Hematopoietic multipotent progenitor cell (in vitro differentiated cells): ENCODE measurements at regions not wholly inside any gene's neighbourhood (a gene's known extent, or its start where the extent isn't known, plus 50 kb on each side); places are given as distances from the start of the nearest gene placed in this dataset.
"Not testable (repeated sequence)": the region's sequence is repeated elsewhere in the genome, so short reads cannot be mapped to it uniquely, and the experiment has no call there.

ENCODE experiments used
- DNase-seq, 3 donors: peaks; one replicate each; pipeline ENCODE4 v3.0.0-alpha.2; 2011 to 2015; ENCODE audit warnings: low read depth in 2 of 3, low spot score in 2 of 3

DNA sequence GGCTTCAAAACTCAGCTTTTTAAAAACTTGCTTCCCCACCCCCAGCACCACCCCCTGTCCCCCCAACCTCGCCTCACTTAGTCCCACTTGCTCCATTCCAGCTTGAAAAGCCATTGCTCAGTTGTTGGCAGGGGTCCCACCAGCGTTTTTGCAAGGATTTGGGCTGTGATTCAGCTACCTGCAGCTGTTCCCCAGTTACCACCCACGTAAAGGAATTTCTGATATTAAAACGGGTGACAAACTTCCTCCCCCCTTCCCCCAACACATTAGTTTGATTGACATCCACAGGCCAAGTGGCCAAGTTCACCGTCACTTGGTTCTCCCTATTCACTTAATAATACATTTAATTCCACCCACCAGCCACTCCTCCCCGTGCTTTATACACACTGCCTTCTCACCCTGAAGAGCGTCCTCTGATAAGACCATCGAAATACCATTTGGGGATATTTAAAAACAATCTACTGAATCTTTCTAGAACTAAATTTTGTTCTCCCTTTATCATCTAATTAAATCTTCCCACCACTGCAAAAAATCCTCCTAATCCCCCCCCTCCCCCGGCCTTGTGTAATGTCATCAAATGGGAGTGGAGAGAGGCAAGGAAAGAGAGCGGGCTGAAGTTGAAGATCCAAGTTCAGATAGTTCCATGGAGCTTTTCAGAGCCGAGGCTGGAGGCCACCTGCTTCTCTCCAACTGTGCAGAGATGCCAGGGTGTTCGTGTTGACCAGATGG is 55.1 kb downstream of the SOX9 start:
- no peak for DNase-seq

DNA sequence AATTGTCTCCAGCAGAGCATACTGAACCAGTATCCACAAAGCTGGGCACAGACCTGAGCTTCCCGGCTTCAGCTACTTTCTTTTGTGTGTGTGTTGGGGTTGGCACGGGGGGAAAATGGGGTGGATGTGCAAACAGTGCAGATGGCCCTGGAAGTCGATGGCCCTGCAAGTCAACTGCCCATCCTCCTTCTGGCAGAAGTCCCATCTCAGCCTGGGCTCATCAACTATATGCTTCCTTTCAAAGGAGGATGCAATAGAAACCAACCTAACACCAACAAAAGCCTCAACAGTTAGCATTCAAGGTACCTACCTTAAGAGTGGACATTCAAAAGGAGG is 55.7 kb downstream of the SOX9 start:
- DNase-seq: no peak

DNA sequence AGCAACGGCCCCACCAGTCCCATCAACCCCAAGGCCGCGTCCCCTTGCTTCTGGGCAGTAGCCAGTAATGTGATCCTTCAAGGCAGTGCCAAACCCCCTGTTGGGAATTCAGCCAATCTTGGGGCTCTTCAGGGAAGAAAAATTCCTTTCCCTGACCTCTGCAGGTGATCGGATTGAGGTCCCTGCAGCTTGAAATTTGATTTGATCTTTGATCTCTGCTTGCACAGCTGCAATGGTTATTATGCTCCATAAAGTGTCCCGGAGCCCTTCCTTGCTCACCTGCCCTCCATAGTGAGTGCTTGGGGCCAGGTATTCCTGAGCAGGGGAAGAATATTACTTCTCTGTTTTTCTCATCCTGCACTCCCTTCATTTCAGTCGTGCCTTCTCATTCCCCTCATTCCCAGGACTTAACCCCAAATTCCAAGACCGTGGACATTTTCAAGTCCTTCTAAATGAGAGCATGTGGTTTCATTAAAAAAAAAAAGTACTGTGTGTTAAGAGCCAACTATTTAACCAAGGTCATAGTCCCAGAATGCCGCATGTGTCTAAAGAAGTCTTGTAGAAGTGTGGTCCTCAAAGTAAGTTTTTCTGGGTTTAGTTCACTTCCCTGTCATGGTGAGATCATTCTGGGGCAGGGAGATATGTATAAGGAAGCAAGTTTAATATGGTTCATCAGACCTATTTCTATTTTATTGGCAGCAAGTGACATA is 56.3 kb downstream of the SOX9 start:
- no peak for DNase-seq

DNA sequence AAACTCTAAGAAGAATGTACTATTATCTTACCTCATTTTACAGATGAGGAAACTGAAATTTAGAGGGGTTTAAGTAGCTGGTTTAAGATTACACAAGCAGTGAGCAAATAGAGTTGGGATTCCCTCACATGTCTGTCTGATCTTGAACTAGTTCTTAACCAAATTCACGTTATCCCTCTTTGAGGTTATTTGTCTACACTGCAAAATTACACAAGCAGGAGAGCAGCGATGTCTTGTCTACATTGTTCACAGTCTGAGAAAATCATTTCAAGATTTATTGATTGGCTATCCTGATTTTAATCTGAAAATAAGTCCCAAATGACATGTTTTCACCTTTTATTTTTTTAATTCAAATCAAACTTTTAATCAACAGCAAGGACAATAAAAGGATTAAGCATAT is 56.9 kb downstream of the SOX9 start:
- no peak for DNase-seq

DNA sequence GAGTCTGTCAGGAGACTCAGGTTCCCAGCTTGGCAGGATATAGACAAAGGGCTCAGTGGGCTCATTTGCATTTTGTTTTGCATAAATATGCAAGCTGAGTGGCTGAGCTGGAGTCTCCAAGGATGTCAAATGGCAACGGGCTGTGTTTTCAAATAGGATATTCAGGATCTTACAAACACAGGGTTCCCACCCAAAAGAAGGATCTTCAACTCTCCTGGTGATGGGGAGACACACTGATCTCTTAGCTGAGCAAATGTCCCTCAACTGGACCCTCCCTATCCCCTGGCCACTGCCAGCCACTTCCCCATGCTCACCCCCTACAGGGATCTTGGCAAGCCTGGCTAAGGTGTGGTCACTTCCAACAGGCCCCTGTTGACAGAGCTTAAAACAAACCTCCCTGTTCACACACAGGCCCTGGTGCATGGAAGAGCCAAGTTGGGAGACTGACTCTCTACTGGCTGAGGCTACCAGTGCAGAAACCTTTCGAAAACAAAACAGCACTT is 61.6 kb downstream of the SOX9 start:
- no peak for DNase-seq

DNA sequence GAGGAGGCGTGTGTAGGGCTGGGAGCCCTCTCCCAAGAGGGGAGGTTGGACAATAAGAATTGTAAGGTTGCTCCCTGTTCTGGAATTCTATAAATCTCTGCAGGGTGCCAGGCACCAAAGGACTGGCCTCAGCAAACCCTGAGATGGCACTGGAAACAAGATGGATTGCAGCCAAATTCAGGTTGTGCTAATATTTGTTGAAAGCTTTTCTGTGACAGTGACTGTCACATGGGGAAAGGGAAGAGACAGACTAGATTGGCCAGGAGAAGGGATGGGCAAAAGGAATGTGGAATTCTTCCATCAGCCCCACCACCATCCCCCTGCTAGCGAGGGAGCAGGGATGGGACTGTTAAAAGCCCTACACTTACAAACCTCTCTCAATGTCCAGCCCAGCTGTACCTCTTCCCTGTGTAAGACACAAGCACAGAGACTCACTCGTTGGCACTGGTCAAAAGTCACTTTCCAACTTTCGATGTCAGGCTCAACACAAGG is 62.4 kb downstream of the SOX9 start:
- DNase-seq: no peak

DNA sequence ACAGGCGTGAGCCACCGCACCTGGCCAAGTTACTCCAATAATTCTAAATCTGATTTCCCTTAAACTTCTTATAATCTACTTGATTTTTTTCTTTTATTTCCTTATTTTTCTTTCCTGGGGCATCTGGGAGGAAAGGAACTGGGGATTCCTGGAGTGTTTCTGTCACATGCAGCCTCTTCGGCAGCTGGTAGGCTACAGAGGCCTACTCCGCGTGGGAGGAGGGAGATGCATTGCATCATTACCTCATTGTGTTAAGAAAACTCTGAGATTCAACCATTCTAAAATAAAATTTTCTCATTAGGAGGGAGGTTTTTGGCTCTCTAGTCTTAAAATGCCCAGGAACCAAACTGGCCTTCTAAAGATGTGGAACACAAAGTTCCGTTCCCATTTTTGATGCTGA is 64.0 kb downstream of the SOX9 start:
- no peak for DNase-seq

DNA sequence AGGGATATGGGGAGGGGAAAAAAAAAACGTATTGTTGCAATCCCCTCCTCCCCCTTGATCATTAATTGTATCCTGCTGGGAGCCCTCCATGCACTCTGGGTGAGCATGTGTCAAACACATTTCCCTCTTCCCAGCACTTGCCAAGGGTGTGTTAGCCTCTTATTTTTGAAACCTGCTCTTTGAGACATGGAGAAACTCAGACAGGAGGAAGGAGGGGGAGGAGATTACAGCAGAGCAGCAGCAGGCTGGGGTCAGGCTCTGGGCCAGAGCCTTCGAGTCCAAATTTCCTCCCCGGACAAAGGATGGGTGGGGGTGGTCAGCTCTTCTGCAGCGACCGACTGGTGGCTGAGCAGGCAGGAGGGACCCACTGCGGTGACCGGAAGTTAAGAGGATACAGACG is 64.7 kb downstream of the SOX9 start:
- no peak for DNase-seq

DNA sequence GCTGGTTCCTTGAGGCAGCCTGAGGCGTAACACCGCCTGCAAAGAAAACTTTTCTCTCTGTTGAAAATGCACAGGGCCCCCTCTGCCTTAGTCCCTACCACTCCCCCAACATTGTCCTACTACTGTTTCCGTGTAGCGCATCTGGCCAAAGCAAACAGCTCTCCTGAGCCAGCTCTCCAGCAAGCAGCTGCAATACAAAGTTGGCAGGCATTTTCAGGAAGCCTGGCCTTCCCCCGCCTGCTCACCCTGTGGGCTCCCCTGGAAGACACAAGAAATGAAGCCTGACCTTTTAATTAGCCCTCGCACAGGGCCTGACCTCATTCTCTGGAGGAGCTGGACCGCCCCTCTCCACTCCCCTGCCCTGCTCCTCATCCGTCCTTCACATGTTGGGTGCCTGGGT is 66.7 kb downstream of the SOX9 start:
- no peak for DNase-seq

DNA sequence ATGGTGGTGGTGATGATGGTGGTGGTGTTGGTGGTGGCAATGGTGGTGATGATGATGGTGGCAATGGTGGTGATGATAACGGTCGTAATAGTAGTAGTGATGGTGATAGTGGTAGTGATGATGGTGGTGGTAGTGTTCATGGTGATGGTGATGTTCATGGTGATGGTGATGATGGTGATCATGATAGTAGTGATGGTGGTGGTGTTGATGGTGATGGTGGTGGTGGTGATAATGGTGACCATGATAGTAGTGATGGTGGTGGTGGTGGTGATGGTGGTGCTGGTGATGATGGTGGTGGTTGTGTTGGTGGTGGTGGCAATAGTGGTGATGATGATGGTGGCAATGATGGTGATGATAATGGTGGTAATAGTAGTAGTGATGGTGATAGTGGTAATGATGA is 68.0 kb downstream of the SOX9 start:
- DNase-seq: no peak

DNA sequence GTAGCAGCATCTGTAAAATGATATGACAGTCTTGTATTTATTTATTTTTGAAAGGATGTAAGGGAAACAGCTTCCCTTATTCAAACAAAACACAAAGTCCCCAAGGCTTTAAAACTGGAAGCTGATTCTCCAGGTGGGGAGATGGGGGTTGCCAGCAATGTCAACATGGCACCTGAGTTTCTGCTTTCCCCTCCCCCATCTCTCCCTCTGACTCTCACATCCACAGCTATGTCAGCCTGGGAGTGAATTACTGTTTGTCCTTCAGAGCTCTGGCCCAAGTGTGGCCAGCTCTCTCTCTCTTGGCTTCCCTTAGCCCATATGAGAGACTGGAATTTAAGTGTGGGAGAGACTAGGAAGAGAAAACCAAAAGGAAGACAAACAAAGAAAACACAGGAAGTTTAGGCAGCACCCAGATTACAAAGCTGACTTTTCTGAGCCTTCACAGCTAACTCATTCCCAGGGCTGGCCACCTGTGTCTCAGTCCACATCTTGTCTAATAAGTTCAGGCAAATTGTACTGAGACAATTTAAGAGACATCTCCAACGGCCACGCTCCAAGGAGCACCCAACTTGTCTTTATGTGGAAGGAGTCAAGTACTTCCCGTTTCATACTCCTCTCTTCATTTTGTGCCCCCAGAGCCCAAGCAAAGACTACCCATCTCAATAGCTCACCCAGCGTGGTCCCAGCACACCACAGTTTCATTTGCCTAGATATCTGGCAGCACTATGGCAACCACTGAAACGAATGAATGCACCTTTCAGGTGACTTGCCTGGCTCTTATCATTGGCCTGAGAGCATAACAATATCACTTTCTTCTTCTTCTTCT is 69.2 kb downstream of the SOX9 start:
- no peak for DNase-seq

DNA sequence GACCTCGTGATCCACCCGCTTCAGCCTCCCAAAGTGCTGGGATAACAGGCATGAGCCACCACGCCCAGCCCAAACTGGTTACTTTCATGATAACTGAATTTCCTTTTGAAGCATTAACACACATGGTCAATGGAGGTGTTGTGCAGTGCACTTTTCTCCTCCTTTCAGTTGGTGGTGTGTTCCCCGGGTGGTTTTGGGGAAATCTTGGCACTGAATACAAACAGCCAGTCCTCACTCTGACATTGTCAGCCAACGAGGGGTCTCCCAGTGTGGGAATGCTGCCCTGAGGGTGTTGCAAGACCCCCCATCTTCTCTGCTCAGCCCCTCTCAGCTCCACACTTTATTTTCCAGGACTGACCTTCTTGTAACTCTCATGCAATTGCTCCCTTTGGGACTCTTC is 70.5 kb downstream of the SOX9 start:
- DNase-seq: no peak

DNA sequence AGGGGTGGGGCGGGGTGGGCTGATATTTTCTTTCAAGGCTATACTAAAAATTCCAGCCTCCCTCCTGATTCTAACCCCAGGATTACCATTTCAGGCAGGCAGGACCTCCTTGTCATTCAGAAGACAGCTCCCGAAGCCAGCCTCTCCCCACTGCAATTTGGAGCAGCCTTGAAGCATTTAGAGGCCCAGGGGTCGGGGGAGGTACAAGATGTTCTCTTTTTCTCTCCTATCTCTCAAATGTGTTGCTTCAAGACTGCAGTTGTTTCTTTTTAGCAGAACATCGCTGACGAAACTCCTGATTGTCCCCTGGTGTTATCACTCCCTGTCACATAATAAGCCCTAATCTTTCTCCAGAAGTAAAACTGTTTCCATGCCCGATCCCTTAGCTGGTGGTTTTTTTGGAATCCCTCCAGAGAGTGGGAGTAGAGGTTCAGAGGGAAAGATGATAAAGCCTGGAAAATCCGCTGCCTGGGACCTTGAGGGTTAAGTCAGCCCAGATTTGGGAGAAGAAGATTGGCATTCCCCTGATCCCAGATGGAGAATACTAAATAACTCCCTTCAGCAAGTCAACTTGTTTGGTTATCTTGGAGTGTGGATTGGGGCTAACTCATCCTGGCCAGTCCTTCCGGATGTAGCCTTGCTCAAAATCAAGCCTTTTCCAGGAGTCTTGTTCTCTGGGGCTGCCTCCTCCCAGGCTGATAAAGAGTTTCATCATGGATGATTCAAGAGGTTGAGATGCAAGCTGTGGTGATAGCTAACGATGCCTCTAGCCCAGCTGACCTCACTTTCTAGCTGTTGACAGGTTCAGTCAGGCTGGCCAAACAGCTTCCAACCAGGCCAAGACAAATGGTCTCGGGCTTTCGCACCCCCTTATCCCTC is 71.3 kb downstream of the SOX9 start:
- no peak for DNase-seq

DNA sequence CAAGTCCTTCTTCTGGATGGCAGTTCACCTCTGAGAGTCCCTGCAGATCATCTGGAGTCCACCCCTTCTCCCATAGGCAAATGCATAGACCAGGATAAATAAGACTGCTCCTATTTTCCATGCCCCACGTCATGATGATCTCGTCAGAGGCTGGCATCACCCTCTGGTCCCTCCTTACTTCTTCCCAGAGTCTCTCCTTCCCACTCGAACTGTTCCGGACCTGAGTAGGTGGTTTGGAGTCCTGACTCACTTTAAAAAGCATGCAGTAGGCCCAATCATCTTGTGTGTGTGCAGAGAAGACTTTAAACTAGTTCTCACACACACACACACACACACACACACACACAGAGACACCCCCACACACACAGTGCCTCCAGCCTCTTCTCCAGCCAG is 72.0 kb downstream of the SOX9 start:
- DNase-seq: no peak

DNA sequence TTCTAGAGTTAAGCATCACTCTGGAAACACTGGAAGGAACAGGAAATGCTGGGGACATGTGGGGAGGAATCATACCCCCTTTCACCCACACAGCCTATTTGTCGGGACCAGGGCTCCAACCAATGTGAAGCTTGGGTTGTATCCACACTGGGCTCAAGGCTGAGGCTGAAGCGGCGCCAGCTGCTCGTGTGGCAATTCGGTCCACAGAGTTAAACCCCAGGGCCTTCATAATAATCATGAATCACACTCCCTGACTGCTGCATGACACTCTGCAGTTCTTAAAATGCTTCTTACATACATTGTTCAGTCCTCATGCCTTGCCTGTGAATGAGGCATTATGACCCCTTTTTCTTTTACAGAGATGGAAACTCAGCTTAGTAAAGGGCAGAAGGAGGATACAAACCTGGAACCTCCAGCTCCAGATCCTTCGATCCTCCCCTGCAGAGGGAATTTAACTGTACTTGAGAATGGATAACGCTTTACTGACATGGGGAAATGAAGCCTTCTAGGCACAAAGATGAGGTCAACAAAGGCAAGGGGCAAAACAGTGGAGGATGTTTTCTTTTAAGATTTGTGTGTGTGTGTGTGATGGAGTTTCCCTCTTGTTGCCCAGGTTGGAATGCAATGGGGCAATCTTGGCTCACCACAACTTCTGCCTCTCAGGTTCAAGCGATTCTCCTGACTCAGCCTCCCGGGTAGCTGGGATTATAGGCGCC is 72.7 kb downstream of the SOX9 start:
- no peak for DNase-seq

DNA sequence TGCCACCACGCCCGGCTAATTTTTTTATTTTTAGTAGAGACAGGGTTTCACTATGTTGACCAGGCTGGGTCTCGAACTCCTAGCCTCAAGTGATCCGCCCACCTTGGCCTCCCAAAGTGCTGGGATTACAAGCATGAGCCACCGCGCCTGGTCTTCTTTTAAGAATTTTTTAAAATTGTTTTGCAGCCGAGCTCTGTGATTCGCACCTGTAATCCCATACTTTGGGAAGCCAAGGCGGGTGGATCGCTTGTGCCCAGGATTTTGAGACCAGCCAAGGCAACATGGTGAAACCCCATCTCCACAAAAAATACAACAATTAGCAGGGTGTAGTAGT is 73.3 kb downstream of the SOX9 start:
- DNase-seq: not testable (repeated sequence)

DNA sequence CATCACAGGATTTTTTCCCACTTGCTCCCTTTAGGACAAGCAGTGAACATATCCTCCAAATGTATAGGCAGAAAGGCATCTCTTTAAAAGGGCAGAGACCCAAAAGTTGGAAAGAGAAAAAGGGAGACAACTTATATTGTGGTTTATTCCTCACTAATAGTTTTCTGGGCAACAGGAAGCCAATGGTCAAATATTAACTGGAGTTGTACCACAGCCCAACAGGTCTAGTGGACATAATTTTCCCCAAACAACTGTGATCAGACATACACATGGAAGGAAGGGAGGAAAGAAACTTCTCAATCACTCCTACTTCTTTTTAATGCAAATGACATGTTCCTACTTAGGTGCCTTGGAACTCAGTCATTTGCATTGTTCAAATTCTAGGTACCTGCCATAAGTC is 78.4 kb downstream of the SOX9 start:
- no peak for DNase-seq

DNA sequence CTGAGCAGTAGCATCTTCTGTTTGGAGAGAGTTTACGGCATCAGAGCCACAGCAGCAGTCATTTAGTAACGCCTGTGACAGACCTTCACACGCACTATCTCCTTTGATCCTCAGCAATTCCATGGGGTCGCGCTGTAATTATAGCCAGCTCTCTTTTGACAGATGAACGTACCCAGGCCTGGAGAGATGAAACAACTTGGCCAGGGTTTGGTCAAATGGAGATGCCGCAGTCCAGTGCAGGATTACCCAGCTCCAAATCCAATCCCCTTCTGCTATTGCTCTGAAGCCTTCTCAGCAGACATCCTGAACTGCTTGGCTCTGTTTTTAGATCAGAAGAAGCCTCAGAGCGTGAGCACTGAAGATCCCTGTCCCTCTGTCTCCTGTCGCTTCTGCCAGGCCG is 83.9 kb downstream of the SOX9 start:
- no peak for DNase-seq

DNA sequence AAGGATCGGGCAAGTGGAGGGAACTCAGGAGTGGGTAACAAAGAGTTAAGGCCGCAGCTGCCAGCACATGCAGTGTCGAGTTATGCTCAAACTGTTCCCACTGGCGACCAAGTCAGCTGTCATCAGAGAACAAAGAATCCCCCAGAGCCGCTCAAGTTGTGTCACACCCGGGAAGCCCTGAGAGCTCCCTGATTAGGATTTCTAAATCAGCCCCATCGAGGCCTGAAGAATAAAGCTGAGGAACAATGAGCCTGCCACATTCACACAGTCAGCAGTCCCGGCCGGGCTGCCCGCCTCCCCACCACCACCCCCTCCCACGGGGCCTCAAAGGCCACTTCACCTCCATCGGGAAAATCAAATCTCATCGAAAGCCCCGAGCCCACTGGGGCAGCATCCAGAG is 84.5 kb downstream of the SOX9 start:
- no peak for DNase-seq

DNA sequence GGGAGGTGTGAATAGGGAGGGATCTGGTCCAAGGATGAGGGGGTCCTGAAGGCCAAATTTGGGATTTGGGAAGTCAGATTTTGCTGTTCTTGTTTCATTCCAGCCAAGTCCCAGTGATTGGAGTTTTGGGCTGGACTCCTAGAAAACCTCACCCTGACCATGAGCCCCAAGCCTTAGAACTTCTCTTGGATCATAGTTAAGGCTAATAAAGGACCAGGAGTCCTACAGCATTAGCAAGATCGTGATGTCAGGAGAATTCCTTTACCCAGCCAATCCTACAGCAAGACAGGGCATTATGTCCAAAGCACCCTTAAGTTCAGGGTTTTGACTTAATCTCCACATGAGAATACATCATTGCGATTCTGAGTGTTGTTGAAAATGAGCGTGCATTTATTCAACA is 85.0 kb downstream of the SOX9 start:
- no peak for DNase-seq
